Muscle of leg (tissue), 3 donors: ENCODE measurements at regions not wholly inside any gene's neighbourhood (a gene's known extent, or its start where the extent isn't known, plus 50 kb on each side); places are given as distances from the start of the nearest gene placed in this dataset.

ENCODE experiments used
- DNase-seq: peaks from one replicate; pipeline ENCODE4 v3.0.0; 2013
- H3K27ac ChIP-seq: one replicate; pipeline ENCODE4 v1.5.1; 2013; ENCODE audit warnings: mild to moderate bottlenecking, low read length, control low read depth
- H3K27me3 ChIP-seq: one replicate; pipeline ENCODE4 v1.6.1; 2013; ENCODE audit warnings: low read length; ENCODE audit not compliant: control insufficient read depth, insufficient read depth
- H3K36me3 ChIP-seq: one replicate; pipeline ENCODE4 v1.6.1; 2013; ENCODE audit warnings: low read length; ENCODE audit not compliant: control insufficient read depth, insufficient read depth
- H3K4me1 ChIP-seq: one replicate; pipeline ENCODE4 v1.6.1; 2013; ENCODE audit warnings: low read length; ENCODE audit not compliant: control insufficient read depth, insufficient read depth
- H3K4me3 ChIP-seq: one replicate; pipeline ENCODE4 v1.5.1; 2013; ENCODE audit warnings: low read length, control low read depth
- H3K9me3 ChIP-seq: replicated peaks from 2 replicates; pipeline ENCODE4 v1.6.1; 2013; ENCODE audit warnings: low read depth, low read length; ENCODE audit not compliant: control insufficient read depth
- WGBS: methylation state at CpG from one replicate; pipeline ENCODE4 v1.1.5; 2013; ENCODE audit warnings: missing lambda C conversion rate; ENCODE audit not compliant: insufficient coverage; 5-methylcytosine and 5-hydroxymethylcytosine counted together

DNA sequence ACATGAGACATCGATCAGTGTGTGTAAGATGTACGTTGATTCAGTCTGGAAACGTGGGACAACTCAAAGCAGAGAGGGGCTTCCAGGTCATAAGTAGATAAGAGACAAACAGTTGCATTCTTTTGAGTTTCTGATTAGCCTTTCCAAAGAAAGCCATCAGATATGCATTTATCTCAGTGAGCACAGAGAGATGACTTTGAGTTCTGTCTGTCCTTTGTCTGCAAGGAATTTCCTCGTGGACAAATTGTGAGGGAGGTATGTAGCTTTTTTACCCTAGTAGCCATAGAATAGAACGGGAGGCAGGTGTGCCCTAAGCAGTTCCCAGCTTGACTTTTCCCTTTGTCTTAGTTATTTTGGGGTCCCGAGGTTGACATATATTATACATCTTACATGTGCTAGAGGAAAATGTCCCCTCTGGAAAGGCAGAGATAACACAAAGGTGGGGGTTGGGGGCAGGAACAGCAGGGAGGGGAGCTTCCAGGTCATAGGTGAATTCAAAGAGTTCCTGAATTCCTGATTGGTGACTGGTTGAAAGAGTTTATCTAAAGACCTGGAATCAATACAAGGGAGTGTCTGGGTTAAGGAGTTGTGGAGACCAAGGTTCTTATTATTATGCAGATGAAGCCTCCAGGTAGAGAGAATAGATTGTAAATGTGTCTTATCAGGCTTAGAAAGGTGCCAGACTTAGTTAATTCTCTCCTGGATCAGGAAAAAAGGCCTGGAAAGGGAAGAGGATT lies 237.0 kb downstream of the NFATC2 start:
- no peak for DNase-seq
- H3K36me3 ChIP-seq: no peaks in the 10 kb centered on the region
- WGBS: 65% methylated on average over 3 of the region's 6 CpGs
- peaks cover 3% of the 10 kb centered on the region for H3K27me3 ChIP-seq
- no peak overlapping the region for H3K4me3 ChIP-seq
- peaks cover 5% of the 10 kb centered on the region for H3K9me3 ChIP-seq
- H3K27ac ChIP-seq: no peak overlapping the region
- peaks cover 5% of the 10 kb centered on the region for H3K4me1 ChIP-seq

- DNase-seq: no peak
- H3K36me3 ChIP-seq: no peaks in the 10 kb centered on the region
- WGBS: 84% methylated on average over 9 of the region's 11 CpGs
- no peak overlapping the region for H3K27ac ChIP-seq
- peaks cover 5% of the 10 kb centered on the region for H3K4me1 ChIP-seq
- H3K9me3 ChIP-seq: peaks cover 5% of the 10 kb centered on the region
- no peaks in the 10 kb centered on the region for H3K27me3 ChIP-seq
- H3K4me3 ChIP-seq: no peak overlapping the region
Observed at GRCh38 chr20:51303731-51304670, 238.5 kb downstream of the NFATC2 start.

DNA sequence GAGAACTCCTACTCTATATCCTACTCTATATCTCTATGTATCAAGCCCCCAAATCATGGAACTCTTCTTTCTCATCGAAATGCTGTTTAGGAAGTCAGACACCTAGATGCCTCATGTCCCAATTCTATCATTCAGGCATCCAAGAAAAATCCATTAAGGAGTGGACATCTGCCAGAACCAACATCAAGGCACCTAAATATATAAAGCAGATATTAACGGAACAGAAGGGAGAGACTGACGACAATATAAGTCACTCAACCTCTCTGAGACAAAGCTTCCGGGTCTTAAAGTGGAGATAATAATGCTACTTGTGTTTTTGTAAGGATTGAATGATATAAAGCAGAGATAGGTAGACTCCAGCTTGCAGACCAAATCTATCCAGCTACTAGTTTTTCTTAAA lies 241.5 kb downstream of the NFATC2 start:
- Histone ChIP-seq H3K4me3 (no peak overlapping the region), H3K27me3 (peaks cover 2% of the 10 kb centered on the region), H3K4me1 (no peaks in the 10 kb centered on the region), H3K9me3 (peaks cover 5% of the 10 kb centered on the region), H3K27ac (no peak overlapping the region), H3K36me3 (no peaks in the 10 kb centered on the region)
- 60% methylated on average over 1 of the region's 4 CpGs for WGBS
- DNase-seq: no peak

DNA sequence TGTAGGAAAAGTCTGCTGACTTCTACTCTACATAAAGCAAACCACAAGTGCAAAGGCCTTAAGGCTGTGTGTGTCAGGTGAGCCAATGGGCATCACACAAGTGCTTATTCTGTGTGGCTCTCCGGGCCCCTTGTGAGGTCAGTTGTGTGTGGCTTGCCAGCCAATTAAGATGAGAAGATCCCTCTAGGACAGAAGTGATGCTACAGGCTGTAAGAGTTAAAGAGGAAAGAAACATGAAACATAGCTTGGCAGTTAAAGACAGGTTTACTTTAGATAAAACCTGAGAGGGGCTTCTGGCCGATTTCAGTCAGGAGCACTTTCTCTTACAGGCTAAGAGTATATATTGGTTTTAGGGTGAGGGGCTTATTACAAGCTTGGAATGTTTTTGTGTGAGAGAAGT lies 242.4 kb downstream of the NFATC2 start:
- H3K36me3 ChIP-seq: no peaks in the 10 kb centered on the region
- no peak overlapping the region for H3K4me3 ChIP-seq
- H3K9me3 ChIP-seq: peaks cover 5% of the 10 kb centered on the region
- H3K27me3 ChIP-seq: peaks cover 2% of the 10 kb centered on the region
- no peak for DNase-seq
- no peak overlapping the region for H3K27ac ChIP-seq
- H3K4me1 ChIP-seq: no peaks in the 10 kb centered on the region
- 100% methylated on average over 1 of the region's 2 CpGs for WGBS

- Histone ChIP-seq H3K27ac (no peak overlapping the region), H3K36me3 (no peaks in the 10 kb centered on the region), H3K9me3 (peaks cover 5% of the 10 kb centered on the region), H3K27me3 (peaks cover 2% of the 10 kb centered on the region), H3K4me1 (no peaks in the 10 kb centered on the region), H3K4me3 (no peak overlapping the region)
- DNase-seq: no peak
- WGBS: no CpG with 5 or more reads among the region's 1 CpG
Observed at GRCh38 chr20:51299413-51299812, 243.1 kb downstream of the NFATC2 start.

DNA sequence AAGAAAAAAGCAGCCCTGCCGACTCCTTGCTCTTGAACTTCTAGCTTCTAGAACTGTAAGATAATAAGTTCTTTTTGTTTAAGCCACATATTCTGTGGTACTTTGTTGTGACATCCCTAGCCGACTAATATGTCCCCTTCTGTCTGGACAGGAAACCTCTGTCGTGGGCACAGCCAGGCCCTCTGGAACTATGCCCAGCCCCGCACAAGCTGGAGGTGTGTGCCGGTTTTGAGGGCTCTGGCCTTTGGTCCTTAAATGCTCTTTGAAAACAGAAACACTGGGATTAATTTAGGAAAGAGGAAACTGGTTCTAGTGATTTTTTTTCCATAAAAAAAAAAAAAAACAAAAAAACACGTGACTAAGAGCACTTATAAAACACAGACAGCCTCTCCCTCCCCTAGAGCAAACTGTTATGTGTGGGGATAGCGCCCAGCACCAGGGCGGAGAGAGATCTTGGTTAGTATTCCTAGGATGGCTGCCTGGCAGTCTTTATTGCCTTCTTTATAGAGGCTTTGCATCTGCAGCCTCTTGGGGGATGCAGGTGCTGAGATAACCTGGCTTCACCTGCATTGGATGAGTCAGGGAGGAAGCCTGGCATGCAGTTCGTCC lies 244.3 kb downstream of the NFATC2 start:
- DNase-seq: no peak
- H3K9me3 ChIP-seq: no peaks in the 10 kb centered on the region
- H3K4me1 ChIP-seq: no peaks in the 10 kb centered on the region
- H3K4me3 ChIP-seq: no peak overlapping the region
- 54% methylated on average over 2 of the region's 9 CpGs for WGBS
- peaks cover 2% of the 10 kb centered on the region for H3K27me3 ChIP-seq
- no peak overlapping the region for H3K27ac ChIP-seq
- H3K36me3 ChIP-seq: no peaks in the 10 kb centered on the region

DNA sequence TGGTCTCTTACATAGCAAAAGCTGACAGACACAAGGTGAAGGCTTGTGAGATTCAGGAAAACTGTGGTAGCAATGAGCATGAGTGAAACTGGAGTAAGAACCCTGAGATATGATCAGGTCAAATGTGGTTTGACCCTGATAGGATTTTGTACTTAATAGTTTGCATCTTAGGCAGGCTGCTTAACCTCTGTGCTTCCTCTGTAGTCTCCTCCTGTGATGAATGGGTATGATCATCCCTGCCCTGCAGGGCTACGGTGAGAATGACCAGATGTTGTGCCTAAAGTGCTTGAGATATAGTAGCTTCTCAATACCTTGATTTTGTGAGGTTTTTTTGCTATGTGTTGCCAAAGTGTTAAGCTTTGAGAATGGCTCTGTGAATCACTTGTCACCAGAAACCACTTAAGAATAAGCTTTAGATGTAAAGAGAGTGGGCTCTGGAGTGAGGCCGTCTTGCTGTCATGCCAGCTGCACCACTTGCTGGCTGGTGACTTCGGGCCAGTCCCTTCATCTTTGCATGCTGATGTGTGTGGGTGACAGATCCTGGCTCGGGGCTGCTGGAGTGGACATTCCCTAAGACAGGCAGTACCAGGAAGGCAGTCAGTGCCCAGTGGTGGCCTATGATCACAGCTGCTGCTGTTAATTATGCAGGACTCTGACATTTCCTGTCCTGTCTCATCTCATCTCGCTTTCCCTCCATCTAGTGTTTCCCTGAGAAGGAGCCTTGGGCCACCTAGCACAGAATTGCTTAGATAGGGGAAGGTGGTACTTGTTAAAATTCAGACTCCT lies 254.7 kb downstream of the NFATC2 start:
- Histone ChIP-seq H3K27me3 (peaks cover 4% of the 10 kb centered on the region), H3K4me3 (no peak overlapping the region), H3K27ac (no peak overlapping the region), H3K4me1 (no peaks in the 10 kb centered on the region), H3K9me3 (no peaks in the 10 kb centered on the region), H3K36me3 (no peaks in the 10 kb centered on the region)
- 46% methylated on average over 3 of the region's 5 CpGs for WGBS
- DNase-seq: no peak

- H3K4me1 ChIP-seq: no peaks in the 10 kb centered on the region
- H3K27me3 ChIP-seq: peaks cover 4% of the 10 kb centered on the region
- no peak overlapping the region for H3K4me3 ChIP-seq
- H3K9me3 ChIP-seq: no peaks in the 10 kb centered on the region
- WGBS: no CpG with 5 or more reads among the region's 1 CpG
- H3K27ac ChIP-seq: no peak overlapping the region
- no peaks in the 10 kb centered on the region for H3K36me3 ChIP-seq
- no peak for DNase-seq
Observed at GRCh38 chr20:51286758-51287157, 255.8 kb downstream of the NFATC2 start.

DNA sequence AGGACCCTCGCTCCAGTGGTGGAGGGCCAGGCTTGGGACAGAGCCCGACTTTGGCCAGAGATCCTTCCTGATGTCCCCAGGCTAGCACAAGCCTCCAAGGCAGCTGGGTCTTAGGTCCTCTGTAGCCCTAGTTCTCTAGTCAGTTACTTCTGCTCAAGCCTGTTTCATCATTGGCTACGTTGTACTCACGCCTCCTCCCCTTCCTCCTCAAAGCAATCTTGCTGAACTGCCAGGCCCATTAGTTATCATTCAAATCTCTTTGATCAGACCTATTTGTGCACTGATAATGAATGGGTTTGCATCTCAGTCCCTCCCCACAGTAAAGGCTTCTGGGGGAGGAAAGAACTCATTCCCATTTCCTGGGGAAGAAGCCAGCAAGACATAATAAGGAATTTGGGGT lies 256.8 kb downstream of the NFATC2 start:
- no peaks in the 10 kb centered on the region for H3K4me1 ChIP-seq
- no peak overlapping the region for H3K27ac ChIP-seq
- DNase-seq: no peak
- no peaks in the 10 kb centered on the region for H3K9me3 ChIP-seq
- no peaks in the 10 kb centered on the region for H3K36me3 ChIP-seq
- peaks cover 4% of the 10 kb centered on the region for H3K27me3 ChIP-seq
- WGBS: 60% methylated on average over 4 of the region's 4 CpGs
- no peak overlapping the region for H3K4me3 ChIP-seq
